Left renal cortex interstitium (tissue), 4 donors: ENCODE measurements at regions not wholly inside any gene's neighbourhood (a gene's known extent, or its start where the extent isn't known, plus 50 kb on each side); places are given as distances from the start of the nearest gene placed in this dataset.
A peak's percentile ranks its signal among the peaks of the same experiment; 100 is the strongest.

Experiments used
- DNase-seq, 4 donors: peaks; one replicate each; pipeline ENCODE4 v3.0.0-alpha.2; 2013; ENCODE audit warnings: low read depth in 4 of 4, low spot score in 2 of 4, missing footprints in 1 of 4

GRCh38 chr9:99391937-99392594 lies 170.0 kb downstream of the SEC61B start:
- DNase-seq, result no peak

GRCh38 chr9:99392986-99393385 lies 170.9 kb downstream of the SEC61B start:
- no peak for DNase-seq

- no peak for DNase-seq
These were observed 171.9 kb downstream of the SEC61B start for GRCh38 chr9:99393993-99394392.

DNA sequence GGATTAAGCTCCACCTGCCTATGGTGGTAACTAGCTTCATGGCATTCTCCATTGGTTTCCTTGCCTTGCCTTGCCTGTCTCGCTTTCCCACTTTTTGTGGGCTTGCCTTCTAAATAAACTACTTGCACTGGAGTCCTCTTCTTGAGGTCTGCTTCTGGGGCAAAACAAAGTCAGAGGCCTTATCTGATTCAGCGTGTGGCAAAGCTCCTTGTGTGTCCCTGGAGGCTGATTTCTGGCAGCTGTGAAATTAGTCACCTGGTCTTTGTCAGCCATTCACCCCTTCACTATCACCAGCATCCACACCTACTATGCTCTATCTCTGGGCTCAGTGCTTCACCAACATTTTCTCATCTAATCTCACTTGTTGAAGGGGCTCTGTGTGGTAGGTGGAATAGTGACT lies 176.2 kb downstream of the SEC61B start:
- DNase-seq, result no peak

- no peak for DNase-seq
These were observed 177.4 kb downstream of the SEC61B start for GRCh38 chr9:99399474-99399873.

- no peak for DNase-seq
These were observed 178.2 kb downstream of the SEC61B start for GRCh38 chr9:99400184-99400731.

DNA sequence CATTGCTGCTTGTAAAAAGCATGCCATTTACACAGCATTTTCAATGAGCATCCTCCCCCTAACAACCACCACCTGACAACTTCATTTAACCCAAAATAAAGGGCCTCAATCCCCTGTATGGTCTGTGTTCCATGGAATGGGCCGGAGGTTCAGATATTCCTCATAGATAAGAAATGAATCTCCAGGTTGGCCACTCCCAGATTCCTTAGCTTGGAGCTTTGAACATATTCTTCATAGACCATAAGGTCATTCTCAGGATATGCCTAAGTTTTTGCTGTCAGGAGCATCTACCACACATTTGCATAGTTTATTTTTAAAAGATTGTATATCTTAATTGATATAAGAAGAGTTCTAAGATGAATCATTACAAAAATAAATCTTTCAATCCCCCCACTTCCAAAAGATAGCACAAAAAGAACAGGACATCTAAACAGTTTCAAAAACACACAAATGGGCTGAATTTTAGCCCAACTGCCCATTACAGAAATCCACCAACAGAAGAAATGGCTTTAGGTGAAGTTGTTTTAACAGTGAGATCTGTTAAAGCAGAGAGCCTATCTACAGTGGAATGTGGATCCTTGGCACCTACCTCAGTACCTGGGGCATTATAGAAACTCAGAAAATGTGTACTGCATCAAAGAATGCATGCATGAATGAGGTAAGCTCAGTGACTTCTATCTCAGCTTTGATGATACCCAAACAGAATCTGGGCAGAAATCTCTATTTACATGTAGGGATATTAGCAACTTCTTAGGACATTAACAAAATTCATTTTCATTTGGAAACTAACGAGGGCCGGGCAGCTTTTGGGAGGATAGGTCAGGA lies 179.8 kb downstream of the SEC61B start:
- DNase-seq, result no peak

GRCh38 chr9:99403371-99403770 lies 181.3 kb downstream of the SEC61B start:
- no peak for DNase-seq

- no peak for DNase-seq
These were observed 183.3 kb downstream of the SEC61B start for GRCh38 chr9:99405359-99405758.

- no peak for DNase-seq
These were observed 184.9 kb downstream of the SEC61B start for GRCh38 chr9:99406939-99407338.

DNA sequence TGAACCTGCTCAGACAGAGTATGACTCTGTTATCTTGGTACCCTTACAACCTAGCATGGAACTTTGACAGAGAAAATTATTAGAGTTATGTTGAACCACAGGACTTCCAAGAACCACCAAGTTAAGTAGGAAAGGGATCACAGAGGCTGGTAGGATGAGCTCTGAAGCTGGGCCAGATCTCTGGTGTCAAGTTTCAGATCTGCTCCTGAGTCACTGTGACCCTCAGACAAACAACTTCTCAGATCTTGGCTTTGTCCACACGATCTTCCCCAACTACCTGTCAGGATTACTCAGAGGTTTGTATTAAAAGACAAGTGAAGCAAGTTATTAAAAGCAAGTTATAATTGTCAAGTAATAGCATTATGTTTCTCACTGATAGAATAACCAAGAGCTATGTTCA lies 189.0 kb downstream of the SEC61B start:
- no peak for DNase-seq

DNA sequence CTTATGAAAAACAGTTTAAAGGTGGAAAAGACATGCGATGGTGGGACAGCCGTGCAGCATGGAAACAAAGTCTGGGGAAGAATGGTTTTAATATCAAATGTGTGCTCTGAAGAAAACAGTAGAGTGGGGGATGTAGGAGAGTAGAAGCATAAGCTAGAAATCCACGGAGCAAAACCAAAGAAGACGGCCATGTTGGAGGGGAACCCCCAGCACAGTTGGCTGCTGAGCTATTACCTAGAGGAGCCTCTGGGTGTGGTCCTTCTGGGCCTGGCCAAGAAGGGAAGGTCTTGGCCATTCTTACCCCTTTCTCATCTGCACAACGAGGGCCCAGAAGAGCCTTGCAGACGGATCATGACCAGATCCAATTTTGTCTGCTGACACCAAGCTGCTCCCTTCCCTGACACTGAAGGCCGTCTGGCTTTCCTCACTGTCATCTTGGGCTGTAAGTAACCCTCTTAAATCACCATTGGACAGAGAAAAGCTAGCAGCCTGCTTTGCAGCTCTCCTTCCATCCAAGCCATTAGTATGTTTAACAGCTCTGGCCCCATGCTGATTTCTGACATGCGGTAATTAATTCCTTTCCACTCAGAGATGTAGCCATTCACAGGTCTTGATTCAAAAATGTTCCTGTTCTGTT lies 189.5 kb downstream of the SEC61B start:
- no peak for DNase-seq

- DNase-seq, result no peak
These were observed 190.5 kb downstream of the SEC61B start for GRCh38 chr9:99412606-99413005.

DNA sequence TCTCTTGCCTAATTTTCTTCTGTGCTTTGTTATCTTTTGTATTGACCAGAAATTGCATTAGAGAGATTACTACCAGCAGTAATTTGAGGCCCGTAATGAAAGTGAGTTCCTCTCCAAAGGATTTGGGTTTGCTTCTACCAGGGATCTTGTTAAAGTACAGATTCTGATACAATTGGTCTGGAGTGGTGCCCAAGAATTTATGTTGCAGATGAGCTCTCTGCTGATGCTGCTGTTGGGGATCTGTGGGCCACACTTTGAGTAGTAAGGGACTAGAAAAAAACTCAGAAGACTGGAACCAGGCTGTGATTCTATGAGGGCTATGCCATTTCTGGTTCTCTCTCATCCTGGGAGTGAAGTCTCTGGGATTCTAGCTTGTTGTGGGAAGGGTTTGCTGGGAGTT lies 192.2 kb downstream of the SEC61B start:
- DNase-seq, result no peak

- peak in 2 of 4 donors; percentile 20 to 31 for DNase-seq
These were observed 193.5 kb downstream of the SEC61B start for GRCh38 chr9:99415606-99416005.

- peak in 1 of 4 donors; percentile 11 for DNase-seq
These were observed 193.9 kb downstream of the SEC61B start for GRCh38 chr9:99416007-99416406.

- DNase-seq, result no peak
These were observed 197.0 kb downstream of the SEC61B start for GRCh38 chr9:99419070-99419469.

DNA sequence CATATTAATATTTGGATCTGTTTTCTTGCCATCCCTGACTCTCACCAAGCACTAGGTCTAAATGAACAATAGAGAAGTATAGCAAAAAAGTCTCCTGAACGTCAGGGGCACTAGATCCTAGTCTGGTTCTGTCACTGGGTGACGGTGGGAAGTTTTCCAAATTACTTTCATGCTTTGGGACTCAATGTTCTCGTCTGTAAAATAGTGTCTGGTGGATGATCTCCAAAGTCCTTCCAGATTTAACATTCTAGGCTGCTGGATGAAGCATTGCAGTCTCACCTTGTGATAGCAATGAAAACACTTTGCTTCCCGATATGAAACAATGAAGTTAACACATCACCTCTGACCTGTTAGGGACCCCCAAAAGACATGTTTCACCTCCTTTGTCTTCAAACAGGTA lies 199.3 kb downstream of the SEC61B start:
- DNase-seq, result no peak

DNA sequence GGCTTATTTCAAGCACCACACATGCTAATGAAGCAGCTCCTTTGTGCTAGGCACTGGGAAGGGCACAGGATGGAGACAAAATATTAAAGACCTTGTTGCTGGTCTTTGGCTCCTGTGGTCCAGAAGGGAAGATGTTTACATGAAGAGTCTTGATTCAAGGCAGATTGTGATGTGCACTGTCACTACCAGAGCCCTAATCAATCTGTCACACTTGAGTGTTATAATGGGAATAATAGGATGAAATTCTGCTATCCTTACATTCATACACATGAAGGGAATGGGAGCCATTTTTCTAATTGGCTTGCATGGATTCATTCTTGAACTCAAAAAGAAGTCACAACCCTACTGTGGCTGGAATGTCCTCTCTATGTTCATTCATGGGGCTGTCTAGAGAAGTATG lies 203.0 kb downstream of the SEC61B start:
- no peak for DNase-seq

DNA sequence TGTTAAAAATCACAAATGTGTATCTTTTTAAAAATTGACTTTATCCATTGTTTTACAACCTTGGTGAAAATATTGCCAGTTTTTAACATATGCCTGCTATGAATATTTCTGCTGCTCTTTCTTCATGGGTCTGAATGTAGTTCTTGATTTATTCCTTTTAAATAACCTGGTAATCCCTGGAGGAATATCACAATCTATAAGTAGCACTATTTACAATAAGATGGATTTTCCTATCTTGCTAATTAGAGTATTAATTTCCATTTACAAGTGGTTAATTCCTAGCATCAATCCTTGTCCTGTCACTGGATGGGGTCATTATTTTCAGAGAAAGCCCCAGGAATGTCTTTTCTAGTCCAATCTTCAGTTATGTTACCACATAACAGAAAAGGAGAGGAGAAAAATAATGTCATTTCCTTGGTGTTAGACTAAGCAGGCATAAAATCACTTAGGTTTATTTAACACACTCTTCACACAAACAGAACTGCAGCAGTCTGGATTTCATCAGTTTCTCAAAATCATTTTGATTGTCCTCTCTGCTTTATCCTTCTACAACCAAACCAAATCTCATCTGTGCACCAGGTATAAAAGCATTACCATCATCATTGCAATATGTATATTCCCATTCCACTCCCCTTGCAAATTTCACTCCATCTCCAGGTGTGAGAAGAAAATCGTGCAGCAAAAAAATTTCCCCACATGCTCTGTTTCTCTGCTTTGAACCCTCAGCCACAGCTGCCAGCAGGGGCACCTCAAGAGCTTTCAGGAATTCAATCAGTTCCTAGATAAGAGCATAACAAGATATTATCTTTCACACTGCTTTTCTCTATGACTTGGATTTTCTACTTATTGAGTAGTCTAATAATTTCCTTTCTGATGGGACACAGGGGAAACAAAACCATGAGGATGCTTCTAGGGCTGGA lies 204.1 kb downstream of the SEC61B start:
- no peak for DNase-seq
